Peyer's patch (tissue), 4 donors: ENCODE measurements at regions not wholly inside any gene's neighbourhood (a gene's known extent, or its start where the extent isn't known, plus 50 kb on each side); places are given as distances from the start of the nearest gene placed in this dataset.

Experiments
- DNase-seq, 3 donors: peaks; one replicate each; pipeline ENCODE4 v3.0.0-alpha.2; 2017 to 2019
- H3K27ac ChIP-seq, 4 donors: fragments of 200-600 bp; sonication (generic); one replicate each; pipeline ENCODE4 v1.5.1; 2016 to 2019
- H3K27me3 ChIP-seq, 2 donors: fragments of 200-600 bp; sonication (generic); one replicate each; pipeline ENCODE4 v1.5.1; 2019
- H3K36me3 ChIP-seq, 3 donors: fragments of 200-600 bp; sonication (generic); one replicate each; pipeline ENCODE4 v1.5.1; 2016 to 2019
- H3K4me1 ChIP-seq, 4 donors: fragments of 200-600 bp; sonication (generic); one replicate each; pipeline ENCODE4 v1.5.1; 2016 to 2019
- H3K4me3 ChIP-seq, 4 donors: fragments of 200-600 bp; sonication (generic); 1 replicate in 3 of 4; 2 replicates in 1 of 4; pipeline ENCODE4 v1.5.1; 2016 to 2019; ENCODE audit warnings: mild to moderate bottlenecking in 1 of 4
- H3K9me3 ChIP-seq, 4 donors: fragments of 200-600 bp; sonication (generic); one replicate each; pipeline ENCODE4 v1.5.1; 2016 to 2019; ENCODE audit warnings: mild to moderate bottlenecking in 1 of 4
- POLR2A ChIP-seq, 2 donors: fragments of 450-650 bp; IDR thresholded peaks; one replicate each; pipeline ENCODE4 v1.5.1; 2017; ENCODE audit warnings: antibody characterized with exemption in 2 of 2, mild to moderate bottlenecking in 2 of 2, moderate library complexity in 2 of 2
- TF ChIP-seq, protein P1 (sequence below), 6 experiments: fragments of 450-650 bp in 4 of 6; fragments of 200-600 bp in 2 of 6; sonication (generic) in 1 of 6; IDR thresholded peaks; one replicate each; pipeline ENCODE4 v1.5.1; 2017 to 2019; ENCODE audit warnings: antibody characterized with exemption in 6 of 6, mild to moderate bottlenecking in 3 of 6, moderate library complexity in 1 of 6

DNA sequence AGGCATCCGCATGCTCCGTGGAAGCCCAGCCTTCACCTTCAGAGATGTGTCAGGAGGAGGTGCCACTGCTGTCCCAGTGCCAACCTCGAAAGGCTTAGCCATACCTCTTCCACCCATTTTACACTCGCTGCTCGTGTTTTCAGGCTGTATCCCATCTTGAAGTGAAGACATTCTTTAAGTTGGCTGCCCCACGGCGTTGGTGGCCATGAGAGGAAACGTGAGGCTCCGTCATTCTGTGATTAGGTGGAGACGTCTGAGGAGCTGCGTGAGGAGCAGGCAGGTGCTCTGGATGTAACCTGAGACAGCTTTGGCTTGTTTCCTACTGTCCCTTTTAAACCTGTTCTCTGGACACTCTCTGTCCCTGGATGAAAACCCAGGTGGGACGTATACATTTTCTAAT, 159.9 kb upstream of the RNF32 start:
- Histone ChIP-seq H3K27ac (no peak overlapping the region), H3K9me3 (no peaks in the 10 kb centered on the region), H3K36me3 (no peaks in the 10 kb centered on the region), H3K4me1 (no peaks in the 10 kb centered on the region), H3K4me3 (no peak overlapping the region), H3K27me3 (no peaks in the 10 kb centered on the region)
- no peak for DNase-seq
- no peak for TF ChIP-seq POLR2A (IDR thresholded peaks at IDR 0.05)
- TF ChIP-seq, protein P1, sequence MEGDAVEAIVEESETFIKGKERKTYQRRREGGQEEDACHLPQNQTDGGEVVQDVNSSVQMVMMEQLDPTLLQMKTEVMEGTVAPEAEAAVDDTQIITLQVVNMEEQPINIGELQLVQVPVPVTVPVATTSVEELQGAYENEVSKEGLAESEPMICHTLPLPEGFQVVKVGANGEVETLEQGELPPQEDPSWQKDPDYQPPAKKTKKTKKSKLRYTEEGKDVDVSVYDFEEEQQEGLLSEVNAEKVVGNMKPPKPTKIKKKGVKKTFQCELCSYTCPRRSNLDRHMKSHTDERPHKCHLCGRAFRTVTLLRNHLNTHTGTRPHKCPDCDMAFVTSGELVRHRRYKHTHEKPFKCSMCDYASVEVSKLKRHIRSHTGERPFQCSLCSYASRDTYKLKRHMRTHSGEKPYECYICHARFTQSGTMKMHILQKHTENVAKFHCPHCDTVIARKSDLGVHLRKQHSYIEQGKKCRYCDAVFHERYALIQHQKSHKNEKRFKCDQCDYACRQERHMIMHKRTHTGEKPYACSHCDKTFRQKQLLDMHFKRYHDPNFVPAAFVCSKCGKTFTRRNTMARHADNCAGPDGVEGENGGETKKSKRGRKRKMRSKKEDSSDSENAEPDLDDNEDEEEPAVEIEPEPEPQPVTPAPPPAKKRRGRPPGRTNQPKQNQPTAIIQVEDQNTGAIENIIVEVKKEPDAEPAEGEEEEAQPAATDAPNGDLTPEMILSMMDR (IDR thresholded peaks at IDR 0.05) = no peak

DNA sequence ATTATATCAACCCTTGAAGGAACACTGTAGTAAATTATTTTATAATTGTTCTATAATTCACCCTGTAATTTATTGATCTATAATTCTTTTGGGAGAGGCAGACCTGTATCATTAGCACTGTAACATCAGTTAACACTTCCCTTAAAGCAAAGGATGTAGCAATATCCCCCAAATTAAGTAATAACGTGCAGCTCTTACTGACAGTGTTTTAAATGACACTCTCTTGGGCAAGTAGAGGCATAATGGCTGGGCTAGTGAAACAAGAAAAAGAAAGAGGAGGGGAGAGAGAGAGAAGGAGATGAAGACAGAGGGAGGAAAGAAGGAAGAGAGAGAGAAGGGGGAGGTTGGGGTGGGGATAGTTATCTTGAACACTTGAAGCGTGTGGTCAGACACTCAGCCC, 161.0 kb upstream of the RNF32 start:
- Histone ChIP-seq H3K9me3 (no peaks in the 10 kb centered on the region), H3K4me3 (no peak overlapping the region), H3K36me3 (no peaks in the 10 kb centered on the region), H3K27me3 (no peaks in the 10 kb centered on the region), H3K4me1 (no peaks in the 10 kb centered on the region), H3K27ac (no peak overlapping the region)
- no peak for DNase-seq
- TF ChIP-seq, protein P1 (IDR thresholded peaks at IDR 0.05) = no peak
- TF ChIP-seq POLR2A (IDR thresholded peaks at IDR 0.05) = no peak

DNA sequence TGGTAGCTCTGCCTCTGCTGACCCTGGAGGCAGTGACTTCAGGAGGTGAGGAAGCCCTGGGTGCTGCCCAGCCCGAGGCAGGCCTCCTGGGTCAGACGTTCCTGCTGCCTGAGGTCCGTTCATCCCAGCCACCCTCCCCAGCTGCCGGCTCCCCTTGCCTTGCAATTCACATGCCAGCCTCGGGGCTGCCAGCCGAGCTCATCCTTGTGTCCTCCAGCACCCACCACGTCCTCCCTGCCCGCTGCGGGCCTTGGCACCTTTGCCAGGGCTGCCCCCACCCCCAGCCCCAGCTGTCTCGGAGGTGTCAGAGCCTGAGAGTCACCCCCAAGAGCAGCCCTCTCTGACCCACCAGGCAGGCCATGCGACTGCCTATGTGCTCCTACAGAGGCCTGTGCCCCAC, 162.1 kb upstream of the RNF32 start:
- no peaks in the 10 kb centered on the region for H3K9me3 ChIP-seq
- no peak overlapping the region for H3K27ac ChIP-seq
- H3K4me1 ChIP-seq = no peaks in the 10 kb centered on the region
- DNase-seq = no peak
- no peak overlapping the region for H3K4me3 ChIP-seq
- TF ChIP-seq POLR2A (IDR thresholded peaks at IDR 0.05) = no peak
- TF ChIP-seq, protein P1 (IDR thresholded peaks at IDR 0.05) = no peak
- H3K36me3 ChIP-seq = no peaks in the 10 kb centered on the region
- H3K27me3 ChIP-seq = no peaks in the 10 kb centered on the region

DNA sequence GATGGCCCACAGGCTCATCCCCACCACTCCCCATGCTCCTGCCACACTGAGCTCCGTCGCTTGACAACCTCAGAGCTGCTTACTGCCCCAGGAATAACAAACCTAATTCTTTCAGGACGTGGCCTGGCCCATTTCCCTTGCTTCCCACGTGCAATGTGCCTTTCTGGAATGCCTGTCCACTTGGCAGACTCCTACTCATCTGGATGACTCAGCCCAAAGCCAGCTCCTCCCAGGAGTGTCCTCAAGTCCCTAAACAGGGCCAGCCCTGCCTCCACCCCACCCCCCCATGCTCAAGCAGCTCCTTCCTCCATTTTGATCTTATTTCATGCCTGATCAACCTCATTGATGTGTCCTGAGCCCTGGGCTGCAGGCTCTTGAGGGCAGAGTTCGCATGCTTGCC, 164.9 kb upstream of the RNF32 start:
- H3K4me1 ChIP-seq = no peaks in the 10 kb centered on the region
- DNase-seq = no peak
- no peaks in the 10 kb centered on the region for H3K9me3 ChIP-seq
- H3K27ac ChIP-seq = no peak overlapping the region
- no peak overlapping the region for H3K4me3 ChIP-seq
- TF ChIP-seq, protein P1 (IDR thresholded peaks at IDR 0.05) = no peak
- no peak for TF ChIP-seq POLR2A (IDR thresholded peaks at IDR 0.05)
- H3K27me3 ChIP-seq = no peaks in the 10 kb centered on the region
- H3K36me3 ChIP-seq = no peaks in the 10 kb centered on the region

DNA sequence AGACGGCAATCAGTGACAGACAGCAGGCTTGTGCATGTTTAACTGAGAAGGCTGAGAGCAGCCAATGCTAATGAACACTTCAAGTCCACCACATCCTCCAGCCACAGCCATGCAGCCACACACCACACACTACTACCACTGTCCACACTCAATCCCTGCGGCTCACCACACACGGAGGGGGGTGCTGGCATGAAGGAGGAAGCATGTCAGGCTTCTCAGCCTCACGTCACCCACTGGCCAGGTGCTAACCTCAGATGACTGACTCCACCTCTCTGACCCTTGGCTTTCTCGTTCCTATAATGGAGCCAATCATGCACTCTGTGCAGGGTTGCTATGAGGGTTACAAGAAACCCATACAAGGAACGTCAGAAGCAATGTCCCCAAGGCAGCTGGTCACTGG, 165.4 kb upstream of the RNF32 start:
- Histone ChIP-seq H3K27ac (no peak overlapping the region), H3K36me3 (no peaks in the 10 kb centered on the region), H3K4me3 (no peak overlapping the region), H3K27me3 (no peaks in the 10 kb centered on the region), H3K4me1 (no peaks in the 10 kb centered on the region), H3K9me3 (no peaks in the 10 kb centered on the region)
- TF ChIP-seq, protein P1 (IDR thresholded peaks at IDR 0.05) = no peak
- TF ChIP-seq POLR2A (IDR thresholded peaks at IDR 0.05) = no peak
- no peak for DNase-seq

DNA sequence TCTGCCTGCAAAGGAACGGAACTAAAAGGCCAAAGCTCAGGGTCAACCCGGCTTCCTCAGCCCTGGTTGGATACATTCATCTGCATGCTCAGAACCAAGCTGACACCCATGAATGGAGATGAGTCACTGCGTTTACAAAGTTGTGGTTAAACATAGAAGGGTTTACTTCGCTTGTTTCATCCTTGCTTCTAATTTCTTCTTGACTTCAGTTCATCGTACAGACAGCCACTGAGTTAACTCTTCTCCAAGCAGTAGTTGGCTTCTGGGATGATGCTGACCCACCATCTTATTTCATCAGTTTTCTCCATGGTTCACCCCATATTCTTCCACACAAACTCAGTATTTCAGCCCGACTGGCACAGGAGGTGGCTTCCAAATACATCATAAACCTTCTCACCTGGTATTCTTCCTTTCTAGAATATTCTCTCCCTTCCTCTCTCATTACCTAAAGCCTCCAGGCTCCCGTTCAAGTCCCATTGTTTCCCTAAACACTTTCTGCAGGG, 166.3 kb upstream of the RNF32 start:
- Histone ChIP-seq H3K4me1 (no peaks in the 10 kb centered on the region), H3K9me3 (no peaks in the 10 kb centered on the region), H3K4me3 (no peak overlapping the region), H3K36me3 (no peaks in the 10 kb centered on the region), H3K27me3 (no peaks in the 10 kb centered on the region), H3K27ac (no peak overlapping the region)
- no peak for TF ChIP-seq POLR2A (IDR thresholded peaks at IDR 0.05)
- TF ChIP-seq, protein P1 (IDR thresholded peaks at IDR 0.05) = no peak
- no peak for DNase-seq
